SK-N-SH (cell line): ENCODE measurements at regions not wholly inside any gene's neighbourhood (a gene's known extent, or its start where the extent isn't known, plus 50 kb on each side); places are given as distances from the start of the nearest gene placed in this dataset.
A peak's percentile ranks its signal among the peaks of the same experiment; 100 is the strongest.

Experiments
- CTCF ChIA-PET: fragments of 300-600, 350-600 bp; formaldehyde crosslinking; extraction: SDS; loops from one replicate; lab custom pipeline; 2021; lab: Yijun Ruan, JAX
- POLR2A ChIA-PET: fragments of 350-600 bp; sonication (Branson Sonifier 250); formaldehyde crosslinking; extraction: SDS; loops from one replicate; lab custom pipeline; 2020; ENCODE audit warnings: antibody characterized with exemption, inconsistent platforms; lab: Yijun Ruan, JAX
- DNase-seq: peaks from one replicate; pipeline ENCODE4 v3.0.0; 2012
- H2AFZ ChIP-seq: fragments of 200-600 bp; sonication (generic); 2 replicates; pipeline ENCODE4 v1.8.1; 2016; ENCODE audit warnings: antibody characterized with exemption, mild to moderate bottlenecking, low read depth
- H3F3A ChIP-seq: fragments of 200-600 bp; sonication (generic); replicated peaks from 2 replicates; pipeline ENCODE3; 2016; ENCODE audit warnings: antibody characterized with exemption, mild to moderate bottlenecking; ENCODE audit not compliant: insufficient read depth
- H3K27ac ChIP-seq, 2 experiments: fragments of 200-500 bp in 1 of 2; fragments of 200-600 bp in 1 of 2; sonication (Bioruptor generic) in 1 of 2; sonication (generic), shearing (Covaris generic) in 1 of 2; 2 replicates each; pipeline versions ENCODE4 v1.5.1 to v1.6.1; 2014 to 2016; ENCODE audit warnings: low read depth in 2 of 2, inconsistent platforms in 1 of 2, low read length in 1 of 2, mild to moderate bottlenecking in 1 of 2, mixed read lengths in 1 of 2
- H3K27me3 ChIP-seq: fragments of 200-600 bp; sonication (generic), shearing (Covaris generic); 2 replicates; pipeline ENCODE4 v1.6.1; 2016; ENCODE audit warnings: mixed run types; ENCODE audit not compliant: insufficient read depth
- H3K36me3 ChIP-seq, 2 experiments: fragments of 200-500 bp in 1 of 2; fragments of 200-600 bp in 1 of 2; sonication (Bioruptor generic) in 1 of 2; sonication (generic) in 1 of 2; replicated peaks in 1 of 2; 2 replicates each; pipeline versions ENCODE3 to v1.5.1; 2014 to 2016; ENCODE audit warnings: low read length in 1 of 2, mild to moderate bottlenecking in 1 of 2; ENCODE audit not compliant: insufficient read depth in 2 of 2, control insufficient read depth in 1 of 2
- H3K4me1 ChIP-seq, 2 experiments: fragments of 200-500 bp in 1 of 2; fragments of 200-600 bp in 1 of 2; sonication (Bioruptor generic) in 1 of 2; sonication (generic), shearing (Covaris generic) in 1 of 2; 2 replicates each; pipeline versions ENCODE4 v1.5.1 to v1.6.1; 2014 to 2016; ENCODE audit warnings: low read depth in 1 of 2, low read length in 1 of 2, mixed run types in 1 of 2; ENCODE audit not compliant: insufficient read depth in 2 of 2, control insufficient read depth in 1 of 2
- H3K4me2 ChIP-seq: fragments of 200-600 bp; sonication (generic), shearing (Covaris generic); 2 replicates; pipeline ENCODE4 v1.6.1; 2017; ENCODE audit warnings: mixed run types
- H3K4me3 ChIP-seq, 2 experiments: fragments of 200-500 bp in 1 of 2; fragments of 200-600 bp in 1 of 2; sonication (Bioruptor generic) in 1 of 2; sonication (generic), shearing (Covaris generic) in 1 of 2; 2 replicates each; pipeline versions ENCODE4 v1.5.1 to v1.8.1; 2014 to 2016; ENCODE audit warnings: low read depth in 2 of 2, inconsistent platforms in 1 of 2, low read length in 1 of 2, mild to moderate bottlenecking in 1 of 2, mixed read lengths in 1 of 2, moderate library complexity in 1 of 2
- H3K79me2 ChIP-seq: fragments of 200-600 bp; sonication (generic); 2 replicates; pipeline ENCODE4 v1.8.1; 2017; ENCODE audit warnings: mild to moderate bottlenecking; ENCODE audit not compliant: insufficient read depth
- H3K9ac ChIP-seq: fragments of 200-600 bp; sonication (generic); 2 replicates; pipeline ENCODE4 v1.6.1; 2017; ENCODE audit warnings: mixed run types
- H3K9me2 ChIP-seq: fragments of 200-600 bp; sonication (generic); 2 replicates; pipeline ENCODE4 v1.6.1; 2017; ENCODE audit warnings: mixed run types
- H3K9me3 ChIP-seq: fragments of 200-600 bp; sonication (generic); 2 replicates; pipeline ENCODE4 v1.6.1; 2017; ENCODE audit warnings: mixed run types, mild to moderate bottlenecking, moderate library complexity
- H4K20me1 ChIP-seq: fragments of 200-600 bp; sonication (generic); 2 replicates; pipeline ENCODE4 v1.6.1; 2017; ENCODE audit warnings: mild to moderate bottlenecking, mixed run types; ENCODE audit not compliant: insufficient read depth
- CTCF ChIP-seq: fragments of 200-600 bp; sonication (generic); IDR thresholded peaks from 2 replicates; pipeline ENCODE4 v1.6.1; 2017; ENCODE audit warnings: antibody characterized with exemption, mild to moderate bottlenecking, moderate library complexity
- EZH2phosphoT487 ChIP-seq: fragments of 200-600 bp; sonication (generic); IDR thresholded peaks from 2 replicates; pipeline ENCODE4 v1.6.1; 2017; ENCODE audit warnings: low read depth, mixed run types, mild to moderate bottlenecking, antibody characterized with exemption, moderate library complexity, borderline replicate concordance
- FOSL2 ChIP-seq: IDR thresholded peaks from 2 replicates; pipeline ENCODE4 v1.4.0; 2012; ENCODE audit warnings: low read depth, mild to moderate bottlenecking, moderate library complexity, borderline replicate concordance
- FOXM1 ChIP-seq: IDR thresholded peaks from 2 replicates; pipeline ENCODE4 v1.4.0; 2012; ENCODE audit warnings: low read depth, mild to moderate bottlenecking
- GABPA ChIP-seq: IDR thresholded peaks from 2 replicates; pipeline ENCODE4 v1.4.0; 2012; ENCODE audit warnings: low read depth, mild to moderate bottlenecking
- JUND ChIP-seq: IDR thresholded peaks from 2 replicates; pipeline ENCODE4 v1.4.0; 2012
- MAX ChIP-seq: IDR thresholded peaks from 2 replicates; pipeline ENCODE4 v1.4.0; 2012; ENCODE audit warnings: low read depth
- MXI1 ChIP-seq: IDR thresholded peaks from 2 replicates; pipeline ENCODE4 v1.6.1; 2012; ENCODE audit warnings: mild to moderate bottlenecking, low read depth, low read length, improper control_type of control experiment
- NFIC ChIP-seq: IDR thresholded peaks from 2 replicates; pipeline ENCODE4 v1.4.0; 2012; ENCODE audit warnings: borderline replicate concordance
- RAD21 ChIP-seq: IDR thresholded peaks from 2 replicates; pipeline ENCODE4 v1.6.1; 2012; ENCODE audit warnings: mild to moderate bottlenecking, low read length
- RCOR1 ChIP-seq: fragments of 150-350 bp; IDR thresholded peaks from 2 replicates; pipeline ENCODE4 v1.6.1; 2017; ENCODE audit warnings: antibody characterized with exemption, low read length
- RFX5 ChIP-seq: IDR thresholded peaks from 2 replicates; pipeline ENCODE4 v1.6.1; 2012; ENCODE audit warnings: mild to moderate bottlenecking, improper control_type of control experiment, low read length
- RXRA ChIP-seq: IDR thresholded peaks from 2 replicates; pipeline ENCODE4 v1.4.0; 2012; ENCODE audit warnings: low read depth, mild to moderate bottlenecking, borderline replicate concordance
- SIN3A ChIP-seq: IDR thresholded peaks from 2 replicates; pipeline ENCODE4 v1.6.1; 2012; ENCODE audit warnings: low read depth, mild to moderate bottlenecking, low read length, moderate library complexity, borderline replicate concordance
- SMC3 ChIP-seq: IDR thresholded peaks from 2 replicates; pipeline ENCODE4 v1.6.1; 2012; ENCODE audit warnings: low read depth, low read length, improper control_type of control experiment
- TAF1 ChIP-seq: IDR thresholded peaks from 2 replicates; pipeline ENCODE4 v1.6.1; 2012; ENCODE audit warnings: low read depth, mild to moderate bottlenecking, low read length, moderate library complexity, borderline replicate concordance
- TCF12 ChIP-seq: IDR thresholded peaks from 2 replicates; pipeline ENCODE4 v1.4.0; 2012
- TEAD4 ChIP-seq: IDR thresholded peaks from 2 replicates; pipeline ENCODE4 v1.4.0; 2012; ENCODE audit warnings: mild to moderate bottlenecking, borderline replicate concordance; ENCODE audit not compliant: insufficient read depth
- USF2 ChIP-seq: fragments of 150-350 bp; IDR thresholded peaks from 2 replicates; pipeline ENCODE4 v1.6.1; 2017; ENCODE audit warnings: antibody characterized with exemption, low read length, low read depth, borderline replicate concordance
- YY1 ChIP-seq: IDR thresholded peaks from 2 replicates; pipeline ENCODE4 v1.4.0; 2012; ENCODE audit warnings: low read depth, mild to moderate bottlenecking
- ZBTB33 ChIP-seq: IDR thresholded peaks from 2 replicates; pipeline ENCODE4 v1.4.0; 2012; ENCODE audit warnings: low read depth, borderline replicate concordance
- WGBS: methylation state at CpG from one replicate; pipeline ENCODE4 v1.1.6; 2017; ENCODE audit warnings: low lambda C conversion rate; 5-methylcytosine and 5-hydroxymethylcytosine counted together

- TF ChIP-seq ZBTB33 (no peak), RXRA (no peak)
These were observed 188.2 kb downstream of the SPCS3 start (continued) for GRCh38 chr4:176507845-176508533.

GRCh38 chr4:176508780-176509331, 189.1 kb downstream of the SPCS3 start:
- Histone ChIP-seq H3K36me3 (no peaks in the 10 kb centered on the region), H3K4me1 (no peaks in the 10 kb centered on the region), H4K20me1 (no peaks in the 10 kb centered on the region), H3K4me3 (no peak overlapping the region), H3K9me2 (no peaks in the 10 kb centered on the region), H3K9me3 (peaks cover 3% of the 10 kb centered on the region; the same call in 1 of the 2 replicates), H3F3A (no peaks in the 10 kb centered on the region), H3K27me3 (peaks cover 14% of the 10 kb centered on the region; the same call in 1 of the 2 replicates), H3K27ac (no peak overlapping the region), H3K4me2 (no peak overlapping the region), H3K79me2 (no peaks in the 10 kb centered on the region), H2AFZ (no peak overlapping the region), H3K9ac (no peak overlapping the region)
- CTCF ChIA-PET: no interaction called here
- WGBS: 17% methylated on average over 4 of the region's 4 CpGs
- POLR2A ChIA-PET: no interaction called here
- no peak for DNase-seq
- no peak for TF ChIP-seq FOXM1
- no peak for TF ChIP-seq RFX5
- TF ChIP-seq RAD21: no peak
- no peak for TF ChIP-seq TAF1
- TF ChIP-seq YY1: no peak
- no peak for TF ChIP-seq SMC3
- TF ChIP-seq FOSL2: no peak

GRCh38 chr4:176525576-176525975, 205.8 kb downstream of the SPCS3 start:
- 9% methylated on average over 2 of the region's 2 CpGs for WGBS
- no peak overlapping the region for H3K9ac ChIP-seq
- H3F3A ChIP-seq: no peaks in the 10 kb centered on the region
- H3K27me3 ChIP-seq: no peaks in the 10 kb centered on the region; the same call in 1 of the 2 replicates
- H3K79me2 ChIP-seq: no peaks in the 10 kb centered on the region
- CTCF ChIA-PET: no interaction called here
- H4K20me1 ChIP-seq: no peaks in the 10 kb centered on the region
- peak overlapping the region in 1 of 2 experiments; percentile 75; a peak in 1 of 4 replicates for H3K27ac ChIP-seq
- TF ChIP-seq NFIC (no peak), USF2 (no peak), FOXM1 (no peak), CTCF (no peak), RAD21 (no peak), RCOR1 (no peak), YY1 (no peak), RXRA (no peak), TEAD4 (no peak), SMC3 (no peak), GABPA (no peak), MAX (no peak), JUND (no peak), MXI1 (no peak), SIN3A (no peak), EZH2phosphoT487 (no peak), TCF12 (no peak)
- no peaks in the 10 kb centered on the region for H3K9me2 ChIP-seq
- H2AFZ ChIP-seq: no peak overlapping the region
- no peaks in the 10 kb centered on the region; a peak in 1 of 4 replicates for H3K4me1 ChIP-seq
- no peaks in the 10 kb centered on the region for H3K36me3 ChIP-seq
- no peak overlapping the region for H3K4me2 ChIP-seq
- POLR2A ChIA-PET: no interaction called here
- no peak overlapping the region for H3K4me3 ChIP-seq
- DNase-seq: no peak
- no peaks in the 10 kb centered on the region for H3K9me3 ChIP-seq
